Fibroblast of skin of scalp (primary cell): ENCODE measurements at regions not wholly inside any gene's neighbourhood (a gene's known extent, or its start where the extent isn't known, plus 50 kb on each side); places are given as distances from the start of the nearest gene placed in this dataset.

Experiments used
- DNase-seq: peaks from one replicate; pipeline ENCODE4 v3.0.0-alpha.2; 2013

DNA sequence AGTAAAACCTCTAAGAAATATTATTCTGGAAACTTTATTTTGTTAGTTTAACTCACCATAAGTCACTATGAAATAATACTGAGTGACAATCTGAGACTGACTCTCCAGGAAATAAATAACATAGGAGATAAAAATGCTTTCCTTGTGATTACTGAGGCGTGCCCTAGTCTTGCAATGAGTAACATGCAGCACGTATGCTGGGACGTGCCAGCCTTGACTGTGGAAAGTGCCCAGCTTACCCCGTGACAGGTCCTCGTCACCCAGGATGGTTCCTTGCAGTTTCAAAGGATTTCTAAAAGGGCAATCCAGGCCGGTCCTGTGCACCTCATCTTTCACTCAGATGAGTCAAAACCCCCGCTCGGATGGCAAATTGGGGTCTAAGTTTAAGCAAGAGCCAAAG lies 720.8 kb upstream of the ADAMTS16 start:
- no peak for DNase-seq

- DNase-seq, result no peak
Measured at GRCh38 chr5:4420177-4420576, 720.0 kb upstream of the ADAMTS16 start.

- no peak for DNase-seq
Measured at GRCh38 chr5:4420681-4421080, 719.4 kb upstream of the ADAMTS16 start.

DNA sequence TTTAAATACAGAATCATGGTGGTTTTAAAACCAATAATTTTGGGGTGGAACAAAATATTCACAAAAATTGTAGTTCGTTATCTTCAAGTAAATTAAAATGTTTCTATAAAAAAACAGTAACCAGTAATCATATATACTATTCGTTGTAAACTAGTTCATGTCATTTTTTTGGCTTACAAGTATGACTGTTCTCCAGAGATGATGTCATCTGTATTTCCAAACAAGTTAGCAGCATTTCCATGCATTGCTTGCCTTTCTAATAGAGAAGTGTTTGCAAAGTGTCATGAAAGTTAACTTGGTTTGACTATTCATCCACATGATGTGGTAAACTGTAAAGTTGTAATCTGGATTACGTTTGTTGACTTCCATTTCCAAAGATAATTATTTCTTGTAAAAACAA lies 717.9 kb upstream of the ADAMTS16 start:
- no peak for DNase-seq

- no peak for DNase-seq
Measured at GRCh38 chr5:4424895-4425294, 715.2 kb upstream of the ADAMTS16 start.

GRCh38 chr5:4440536-4440935 lies 699.6 kb upstream of the ADAMTS16 start:
- no peak for DNase-seq

DNA sequence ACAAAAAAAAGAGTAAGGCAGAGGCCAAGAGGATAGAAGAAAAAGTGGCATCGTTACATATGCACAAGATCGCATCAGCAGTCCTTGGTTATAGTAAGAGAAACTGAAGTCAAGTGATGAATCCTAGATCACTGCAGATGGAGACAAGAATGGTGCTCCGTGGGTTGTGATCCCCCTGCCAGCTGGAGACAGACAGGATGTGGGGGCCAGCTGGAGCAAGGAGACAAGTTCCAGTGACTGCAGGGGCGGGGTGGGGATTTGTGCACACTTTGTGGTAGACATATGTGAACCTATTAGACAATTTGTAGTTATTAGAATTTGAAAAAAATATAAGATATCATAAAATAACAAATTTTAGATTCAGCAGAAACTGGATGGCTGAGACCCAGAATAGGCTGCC lies 697.9 kb upstream of the ADAMTS16 start:
- no peak for DNase-seq

DNA sequence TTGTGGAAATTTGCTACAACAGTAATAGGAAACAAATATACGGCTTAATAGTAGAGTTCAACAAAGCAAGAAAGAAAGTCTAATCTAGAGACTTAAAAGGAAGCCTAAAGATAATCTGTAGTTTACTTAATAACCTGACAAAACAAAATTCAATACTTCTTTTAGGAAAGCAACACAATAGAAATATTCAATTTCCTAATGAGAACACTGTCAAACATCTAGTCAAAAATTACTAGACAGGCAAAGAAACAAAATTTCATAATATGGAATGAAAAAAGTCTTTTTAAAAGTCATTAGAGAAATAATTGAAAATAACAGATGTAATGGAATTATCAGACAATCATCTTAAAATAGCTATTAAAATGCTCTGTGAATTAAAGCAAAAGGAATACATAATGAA lies 692.5 kb upstream of the ADAMTS16 start:
- no peak for DNase-seq

DNA sequence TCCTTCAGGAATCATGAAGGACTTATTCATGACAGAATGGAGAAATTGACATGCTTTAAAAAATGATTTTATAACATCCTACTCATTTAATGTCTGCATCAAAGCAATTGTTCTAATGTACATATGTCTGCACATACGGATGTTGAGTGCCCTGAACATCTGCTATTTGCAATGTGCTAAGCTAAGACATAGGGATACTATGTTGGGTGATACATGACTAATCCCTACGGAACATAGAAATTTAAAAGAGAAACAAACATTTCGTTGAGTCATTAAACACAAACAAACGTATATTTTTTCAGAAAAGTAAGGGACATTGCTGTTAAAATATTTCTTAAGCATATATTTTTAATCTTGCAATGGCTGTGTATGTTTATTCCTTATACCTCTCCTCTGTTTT lies 686.5 kb upstream of the ADAMTS16 start:
- DNase-seq, result peak; percentile 22

DNA sequence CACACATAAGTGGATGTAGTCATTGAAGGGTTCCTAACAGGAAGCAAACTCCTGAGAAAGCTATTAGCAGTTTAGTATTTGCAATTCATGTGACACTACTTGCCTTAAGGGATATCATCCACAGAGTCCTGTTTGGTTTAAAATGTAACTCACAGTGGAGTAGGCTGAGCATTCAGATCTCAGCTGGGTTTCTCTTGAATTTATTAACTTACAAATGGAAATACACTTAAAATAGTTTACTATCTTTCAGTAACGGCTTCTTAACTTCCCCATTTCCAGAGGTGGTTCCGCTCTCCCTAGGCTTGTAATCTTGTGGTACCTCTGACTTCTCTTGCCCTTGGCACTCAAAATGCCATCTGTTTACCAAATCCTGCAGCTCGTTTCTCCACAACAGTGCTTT lies 660.7 kb upstream of the ADAMTS16 start:
- no peak for DNase-seq

- DNase-seq, result peak; percentile 2
Measured at GRCh38 chr5:4480528-4481349, 659.4 kb upstream of the ADAMTS16 start.

- DNase-seq, result no peak
Measured at GRCh38 chr5:4487581-4487980, 652.5 kb upstream of the ADAMTS16 start.

DNA sequence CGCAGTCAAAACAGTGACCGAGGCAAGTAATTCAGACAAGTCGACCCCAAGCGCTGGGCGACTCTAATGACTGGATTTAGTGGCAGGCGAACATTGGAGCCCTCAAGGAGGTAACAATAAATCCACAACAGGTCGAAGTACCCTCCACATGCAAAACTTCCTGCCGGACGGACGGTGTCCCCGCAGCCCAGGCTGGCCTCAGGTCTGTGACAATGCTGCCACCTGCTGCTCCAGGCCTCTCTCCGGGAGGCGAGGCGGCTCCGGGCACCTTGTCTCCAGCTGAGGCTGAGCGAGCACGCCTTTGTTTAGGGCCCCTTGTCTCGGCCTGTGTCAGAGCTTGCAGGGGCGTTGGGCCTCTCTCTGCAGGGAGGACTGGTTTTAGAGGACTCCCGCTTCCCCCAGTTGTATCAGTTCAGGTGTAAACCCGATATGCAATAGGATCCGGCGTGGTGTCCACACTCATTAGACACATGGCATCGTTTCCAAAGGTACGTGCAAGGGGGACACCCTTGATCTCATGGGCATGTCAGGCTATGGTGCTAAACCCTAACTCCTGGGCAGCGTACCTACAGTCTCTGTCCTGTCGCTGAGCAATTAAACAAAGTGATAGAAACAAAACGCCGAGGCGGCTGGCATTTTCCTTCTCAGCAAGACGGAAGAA lies 628.0 kb upstream of the ADAMTS16 start:
- peak; percentile 24 for DNase-seq

- no peak for DNase-seq
Measured at GRCh38 chr5:4513381-4513780, 626.7 kb upstream of the ADAMTS16 start.

- no peak for DNase-seq
Measured at GRCh38 chr5:4514067-4514648, 626.0 kb upstream of the ADAMTS16 start.

GRCh38 chr5:4518903-4519672 lies 621.0 kb upstream of the ADAMTS16 start:
- no peak for DNase-seq

- DNase-seq, result peak; percentile 23
Measured at GRCh38 chr5:4520559-4520958, 619.6 kb upstream of the ADAMTS16 start.

GRCh38 chr5:4523038-4523437 lies 617.1 kb upstream of the ADAMTS16 start:
- no peak for DNase-seq

DNA sequence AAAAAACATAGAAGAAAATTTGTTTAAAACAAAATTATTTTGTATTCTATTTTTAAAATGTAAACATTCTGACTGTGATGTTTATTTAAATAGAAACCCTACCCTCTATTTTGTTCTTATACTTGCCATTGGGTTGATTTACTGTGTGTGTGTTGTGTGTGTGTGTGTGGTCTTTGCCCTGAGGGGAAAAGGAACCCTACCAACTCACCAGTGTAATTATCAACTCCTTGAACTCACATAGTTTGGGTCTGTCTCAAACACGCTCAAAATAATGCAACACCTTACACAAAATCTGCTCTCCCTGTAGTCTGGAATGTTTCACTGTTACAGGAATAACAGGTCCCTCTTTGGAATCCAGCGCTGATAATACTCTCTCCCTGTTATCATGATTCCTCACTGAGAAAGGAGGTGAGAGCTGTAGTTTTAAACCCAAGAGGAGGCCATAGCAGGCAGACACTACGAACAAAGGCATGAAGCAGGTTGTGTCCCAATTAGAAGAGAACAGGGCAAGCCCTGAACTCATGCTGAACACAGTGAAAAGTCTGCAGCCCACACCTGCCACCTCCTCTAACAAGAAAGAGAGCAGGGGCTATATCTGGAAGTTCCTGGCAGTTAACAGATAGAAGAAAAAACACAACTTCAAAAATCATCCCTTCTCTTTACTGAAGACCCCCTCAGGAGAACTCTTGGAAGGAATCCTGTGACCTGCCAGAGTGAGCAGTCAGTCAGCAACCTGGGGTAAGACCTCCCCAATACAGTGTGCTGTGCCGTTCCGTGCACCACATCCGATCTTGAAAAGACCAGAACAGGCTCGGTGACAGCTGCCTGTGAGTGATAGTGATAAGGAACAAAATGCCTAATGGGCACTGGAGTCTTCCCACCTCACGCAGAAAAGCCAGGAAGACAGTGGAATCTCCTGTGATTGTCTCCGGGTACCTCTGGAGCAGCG lies 608.1 kb upstream of the ADAMTS16 start:
- DNase-seq, result no peak

DNA sequence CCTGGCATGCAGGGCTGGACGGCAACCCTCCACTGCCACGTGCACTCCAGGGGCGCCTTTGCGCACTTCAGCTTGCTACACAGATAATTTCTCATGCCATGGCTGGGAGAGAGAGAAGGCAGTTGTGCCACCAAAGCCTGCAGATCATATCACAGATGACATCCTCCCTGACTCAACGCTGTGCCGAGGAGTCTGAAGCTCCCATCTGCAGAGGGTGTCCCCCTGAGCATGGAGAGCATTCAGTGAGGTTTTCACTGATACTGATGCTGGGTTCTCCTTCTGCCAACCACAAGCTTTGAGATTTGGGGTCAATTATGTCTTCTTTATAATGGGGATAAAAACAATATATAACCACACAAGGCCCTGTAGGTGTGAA lies 607.4 kb upstream of the ADAMTS16 start:
- no peak for DNase-seq

GRCh38 chr5:4533457-4534105 lies 606.5 kb upstream of the ADAMTS16 start:
- DNase-seq, result peak; percentile 62
